ENCODE measurements at regions not wholly inside any gene's neighbourhood (a gene's known extent, or its start where the extent isn't known, plus 50 kb on each side); places are given as distances from the start of the nearest gene placed in this dataset.

DNA sequence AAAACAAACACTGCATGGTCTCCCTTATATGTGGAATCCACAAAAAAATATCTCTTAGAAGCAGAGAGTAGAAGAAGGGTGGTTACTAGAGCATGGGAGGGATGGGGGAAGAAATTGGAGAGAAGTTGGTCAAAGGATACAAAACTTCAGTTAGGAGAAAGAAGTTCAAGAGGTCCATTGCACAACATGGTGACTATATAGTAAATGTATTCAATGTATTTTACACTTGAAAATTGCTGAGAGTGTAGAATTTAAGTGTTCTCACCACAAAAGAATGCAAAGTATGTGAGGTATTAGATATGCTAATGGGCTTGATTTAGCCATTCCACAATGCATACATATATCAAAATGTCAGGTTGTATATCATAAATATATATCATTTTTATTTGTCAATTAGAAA lies 232.0 kb upstream of the CELF2 start:
- no peak overlapping the region for H2AFZ ChIP-seq (ENCODE audit: low read depth, low read length)
- ChIA-PET CTCF (interaction anchor here (2.4 to 2.8 kb wide), 2 partner anchors 45 to 250 kb away, joined by 7 to 11 read pairs; no protein-coding TSS in a partner anchor), POLR2A (no interaction called here)
- peaks cover 26% of the 10 kb centered on the region for H3K4me1 ChIP-seq (ENCODE audit: control insufficient read depth, extremely low read depth, insufficient read depth, low read length)
- H3K9me1 ChIP-seq (replicated peaks; ENCODE audit: control insufficient read depth, extremely low read depth, insufficient read depth, low read length): no peaks in the 10 kb centered on the region
- H3K4me2 ChIP-seq (ENCODE audit: insufficient read depth, low read length): peak overlapping the region; percentile 28
- H3K4me3 ChIP-seq (replicated peaks in 1 of 3; ENCODE audit: insufficient read depth in 1 of 3, low read depth in 1 of 3, low read length in 3 of 3): no peak overlapping the region
- dilution Hi-C loops (cut with MboI; ENCODE audit: extremely low pct_ligation_motif_present, low sequenced_read_pairs) (no loop called here), intact Hi-C loops (cut with micrococcal nuclease) (loop anchor here (1.0 kb wide), 3 partner anchors 8 to 87 kb away; no protein-coding TSS in a partner anchor)
- TF ChIP-seq POLR2AphosphoS5 (IDR thresholded peaks at IDR 0.05; ENCODE audit: insufficient read depth, low read depth, low read length) (no peak), GATA2 (IDR thresholded peaks at IDR 0.05; ENCODE audit: insufficient read depth, insufficient read length, low read depth, low read length) (no peak), FOS (IDR thresholded peaks at IDR 0.05; ENCODE audit: borderline replicate concordance, insufficient read depth, low read length) (no peak), JUN (IDR thresholded peaks at IDR 0.05; ENCODE audit: borderline replicate concordance, insufficient read depth, insufficient read length, low read depth) (peak; percentile 84)
- H3K27me3 ChIP-seq (ENCODE audit: control insufficient read depth in 2 of 2, insufficient read depth in 2 of 2, low read length in 2 of 2): no peaks in the 10 kb centered on the region
- no TSS peak for BruUV-seq (replicated peaks)
- no peaks in the 10 kb centered on the region for H3K9me3 ChIP-seq (replicated peaks; ENCODE audit: control insufficient read depth, insufficient read depth, low read length)
- DNase-seq (ENCODE audit: low read depth, low spot score) (peak; percentile 59), FAIRE-seq (peak; percentile 40)
- H3K36me3 ChIP-seq (ENCODE audit: control insufficient read depth in 2 of 2, extremely low read depth in 1 of 2, insufficient read depth in 2 of 2, low read length in 2 of 2): no peaks in the 10 kb centered on the region
- peak overlapping the region; percentile 80 for H3K27ac ChIP-seq (ENCODE audit: insufficient read depth, low read depth, low read length)
- H4K20me1 ChIP-seq (replicated peaks; ENCODE audit: control insufficient read depth, extremely low read depth, insufficient read depth, low read length): no peaks in the 10 kb centered on the region
- H3K9ac ChIP-seq (replicated peaks; ENCODE audit: extremely low read depth, insufficient read depth, low read length): peak overlapping the region; percentile 71
- H3K79me2 ChIP-seq (ENCODE audit: control insufficient read depth, insufficient read depth, low read length): no peaks in the 10 kb centered on the region

DNA sequence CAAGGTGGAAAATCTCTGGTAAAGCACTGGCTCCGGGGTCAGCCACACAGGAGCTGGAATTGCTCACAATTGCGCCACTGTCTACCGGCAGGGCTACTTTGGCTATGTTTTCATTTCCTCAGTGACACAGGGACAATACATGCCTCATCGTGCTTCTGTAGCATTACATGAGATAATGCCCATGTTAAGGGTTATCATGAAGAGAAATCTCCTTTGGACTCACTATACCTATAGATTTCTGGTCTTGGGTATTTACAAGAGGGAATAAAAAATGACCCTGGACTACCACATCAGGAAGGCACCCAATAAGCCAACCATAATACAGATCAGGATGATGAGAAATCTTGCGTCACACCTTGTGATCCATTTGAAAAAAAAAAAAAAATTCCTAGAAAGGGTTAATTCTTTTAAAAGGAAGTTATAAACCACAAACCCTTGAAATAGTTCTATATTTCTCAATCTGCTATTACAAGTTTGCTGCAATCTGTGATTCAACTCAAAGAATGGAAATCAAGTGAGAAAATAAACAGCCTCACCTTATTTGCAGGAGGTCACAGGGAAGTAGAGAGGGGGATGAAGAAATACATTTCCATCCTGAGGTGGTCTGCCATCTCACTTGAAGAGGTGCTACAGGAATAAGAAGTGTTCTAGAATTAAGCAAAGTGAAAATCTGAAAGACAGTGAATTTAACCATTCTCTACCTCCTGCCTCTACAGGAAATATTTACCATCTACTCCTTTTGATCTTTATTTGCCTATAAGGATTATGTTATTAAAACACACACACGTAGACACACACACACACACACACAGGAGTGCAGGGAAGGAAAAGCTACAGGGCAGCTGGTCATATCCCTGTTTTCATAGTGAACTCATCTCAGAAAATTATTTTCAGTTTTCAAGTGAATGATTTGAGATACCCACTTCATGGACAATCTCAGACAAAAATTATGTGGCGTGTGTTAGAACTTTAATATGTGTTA lies 231.3 kb upstream of the CELF2 start:
- Histone ChIP-seq H3K4me3 (replicated peaks in 1 of 3; ENCODE audit: insufficient read depth in 1 of 3, low read depth in 1 of 3, low read length in 3 of 3) (no peak overlapping the region), H3K79me2 (ENCODE audit: control insufficient read depth, insufficient read depth, low read length) (no peaks in the 10 kb centered on the region), H3K27ac (ENCODE audit: insufficient read depth, low read depth, low read length) (peak overlapping the region; percentile 80), H4K20me1 (replicated peaks; ENCODE audit: control insufficient read depth, extremely low read depth, insufficient read depth, low read length) (no peaks in the 10 kb centered on the region), H3K9me3 (replicated peaks; ENCODE audit: control insufficient read depth, insufficient read depth, low read length) (no peaks in the 10 kb centered on the region), H3K27me3 (ENCODE audit: control insufficient read depth in 2 of 2, insufficient read depth in 2 of 2, low read length in 2 of 2) (no peaks in the 10 kb centered on the region), H2AFZ (ENCODE audit: low read depth, low read length) (peak overlapping the region; percentile 26), H3K4me2 (ENCODE audit: insufficient read depth, low read length) (peak overlapping the region; percentile 28), H3K9me1 (replicated peaks; ENCODE audit: control insufficient read depth, extremely low read depth, insufficient read depth, low read length) (no peaks in the 10 kb centered on the region), H3K36me3 (ENCODE audit: control insufficient read depth in 2 of 2, extremely low read depth in 1 of 2, insufficient read depth in 2 of 2, low read length in 2 of 2) (no peaks in the 10 kb centered on the region), H3K9ac (replicated peaks; ENCODE audit: extremely low read depth, insufficient read depth, low read length) (peak overlapping the region; percentile 71), H3K4me1 (ENCODE audit: control insufficient read depth, extremely low read depth, insufficient read depth, low read length) (peaks cover 26% of the 10 kb centered on the region)
- TF ChIP-seq, protein P1, sequence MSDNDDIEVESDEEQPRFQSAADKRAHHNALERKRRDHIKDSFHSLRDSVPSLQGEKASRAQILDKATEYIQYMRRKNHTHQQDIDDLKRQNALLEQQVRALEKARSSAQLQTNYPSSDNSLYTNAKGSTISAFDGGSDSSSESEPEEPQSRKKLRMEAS (IDR thresholded peaks at IDR 0.05; ENCODE audit: insufficient read depth, insufficient read length): no peak
- TF ChIP-seq GATA2 (IDR thresholded peaks at IDR 0.05; ENCODE audit: insufficient read depth, insufficient read length, low read depth, low read length): peak; percentile 70
- dilution Hi-C loops (cut with MboI; ENCODE audit: extremely low pct_ligation_motif_present, low sequenced_read_pairs) (no loop called here), intact Hi-C loops (cut with micrococcal nuclease) (loop anchor here (1.0 kb wide), 1 partner anchor 86 kb away; no protein-coding TSS in a partner anchor)
- DNase-seq (ENCODE audit: low read depth, low spot score) (peak; percentile 60), FAIRE-seq (peak; percentile 40)
- TSS peak; percentile 77 for BruUV-seq (replicated peaks)
- ChIA-PET CTCF (interaction anchor here (1.0 to 2.8 kb wide), 5 partner anchors 23 to 484 kb away, joined by 3 to 11 read pairs (median 5); no protein-coding TSS in a partner anchor), POLR2A (interaction anchor here (0.5 kb wide), 1 partner anchor 378 kb away, joined by 5 read pairs; no protein-coding TSS in a partner anchor)

Measured in endothelial cell of umbilical vein (primary cell).